ENCODE measurements at regions not wholly inside any gene's neighbourhood (a gene's known extent, or its start where the extent isn't known, plus 50 kb on each side); places are given as distances from the start of the nearest gene placed in this dataset.

DNA sequence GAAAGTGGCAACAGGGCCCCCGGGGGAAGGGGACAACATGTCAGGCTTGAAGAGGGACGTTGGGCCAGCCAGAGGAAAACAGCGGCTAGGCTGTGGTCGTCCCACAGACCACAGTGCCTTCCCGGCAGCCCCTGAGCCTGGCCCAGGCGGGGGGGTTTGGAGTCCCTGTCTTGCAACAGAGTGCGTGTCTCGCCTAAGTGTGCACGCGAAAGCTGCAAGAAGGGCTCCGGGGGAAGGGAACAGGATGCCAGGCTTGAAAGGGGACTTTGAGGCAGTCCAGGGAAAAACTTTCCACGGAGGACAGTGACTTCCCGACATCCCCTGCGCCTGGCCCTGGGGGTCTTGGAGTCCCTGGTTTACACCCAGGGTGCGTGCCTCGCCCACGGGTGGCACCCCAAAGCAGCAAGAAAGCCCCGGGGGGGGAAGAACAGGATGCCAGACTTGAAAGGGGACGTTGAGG, 157.5 kb upstream of the ALG10B start:
- no peak overlapping the region for H3K4me3 ChIP-seq (replicated peaks in 1 of 3; ENCODE audit: insufficient read depth in 1 of 3, low read depth in 1 of 3, low read length in 3 of 3)
- FAIRE-seq (no peak), DNase-seq (ENCODE audit: low read depth, low spot score) (no peak)
- POLR2A ChIA-PET = no interaction called here
- H4K20me1 ChIP-seq (replicated peaks; ENCODE audit: control insufficient read depth, extremely low read depth, insufficient read depth, low read length) = no peaks in the 10 kb centered on the region
- H3K4me1 ChIP-seq (ENCODE audit: control insufficient read depth, extremely low read depth, insufficient read depth, low read length) = no peaks in the 10 kb centered on the region
- CTCF ChIA-PET = no interaction called here
- no peaks in the 10 kb centered on the region for H3K9me1 ChIP-seq (replicated peaks; ENCODE audit: control insufficient read depth, extremely low read depth, insufficient read depth, low read length)
- TF ChIP-seq FOS (IDR thresholded peaks at IDR 0.05; ENCODE audit: borderline replicate concordance, insufficient read depth, low read length) = no peak
- no peak for TF ChIP-seq EZH2 (IDR thresholded peaks at IDR 0.05; ENCODE audit: borderline replicate concordance, low read depth, low read length, severe bottlenecking)
- no peak for TF ChIP-seq JUN (IDR thresholded peaks at IDR 0.05; ENCODE audit: borderline replicate concordance, insufficient read depth, insufficient read length, low read depth)
- TF ChIP-seq, protein P1, sequence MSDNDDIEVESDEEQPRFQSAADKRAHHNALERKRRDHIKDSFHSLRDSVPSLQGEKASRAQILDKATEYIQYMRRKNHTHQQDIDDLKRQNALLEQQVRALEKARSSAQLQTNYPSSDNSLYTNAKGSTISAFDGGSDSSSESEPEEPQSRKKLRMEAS (IDR thresholded peaks at IDR 0.05; ENCODE audit: insufficient read depth, insufficient read length) = no peak
- no peak for TF ChIP-seq MYC (IDR thresholded peaks at IDR 0.05; ENCODE audit: low read depth, low read length)
- no peak for TF ChIP-seq GATA2 (IDR thresholded peaks at IDR 0.05; ENCODE audit: insufficient read depth, insufficient read length, low read depth, low read length)
- TF ChIP-seq, protein P2, sequence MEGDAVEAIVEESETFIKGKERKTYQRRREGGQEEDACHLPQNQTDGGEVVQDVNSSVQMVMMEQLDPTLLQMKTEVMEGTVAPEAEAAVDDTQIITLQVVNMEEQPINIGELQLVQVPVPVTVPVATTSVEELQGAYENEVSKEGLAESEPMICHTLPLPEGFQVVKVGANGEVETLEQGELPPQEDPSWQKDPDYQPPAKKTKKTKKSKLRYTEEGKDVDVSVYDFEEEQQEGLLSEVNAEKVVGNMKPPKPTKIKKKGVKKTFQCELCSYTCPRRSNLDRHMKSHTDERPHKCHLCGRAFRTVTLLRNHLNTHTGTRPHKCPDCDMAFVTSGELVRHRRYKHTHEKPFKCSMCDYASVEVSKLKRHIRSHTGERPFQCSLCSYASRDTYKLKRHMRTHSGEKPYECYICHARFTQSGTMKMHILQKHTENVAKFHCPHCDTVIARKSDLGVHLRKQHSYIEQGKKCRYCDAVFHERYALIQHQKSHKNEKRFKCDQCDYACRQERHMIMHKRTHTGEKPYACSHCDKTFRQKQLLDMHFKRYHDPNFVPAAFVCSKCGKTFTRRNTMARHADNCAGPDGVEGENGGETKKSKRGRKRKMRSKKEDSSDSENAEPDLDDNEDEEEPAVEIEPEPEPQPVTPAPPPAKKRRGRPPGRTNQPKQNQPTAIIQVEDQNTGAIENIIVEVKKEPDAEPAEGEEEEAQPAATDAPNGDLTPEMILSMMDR (IDR thresholded peaks at IDR 0.05; ENCODE audit: extremely low read depth in 1 of 2, insufficient read depth in 1 of 2, low read depth in 1 of 2, low read length in 2 of 2) = no peak
- TF ChIP-seq POLR2A (IDR thresholded peaks at IDR 0.05; ENCODE audit: low read depth, low read length) = no peak
- no peak for TF ChIP-seq POLR2AphosphoS5 (IDR thresholded peaks at IDR 0.05; ENCODE audit: insufficient read depth, low read depth, low read length)
- H3K27me3 ChIP-seq (ENCODE audit: control insufficient read depth in 2 of 2, insufficient read depth in 2 of 2, low read length in 2 of 2) = no peaks in the 10 kb centered on the region
- no peak overlapping the region for H3K9ac ChIP-seq (replicated peaks; ENCODE audit: extremely low read depth, insufficient read depth, low read length)
- dilution Hi-C loops (cut with MboI; ENCODE audit: extremely low pct_ligation_motif_present, low sequenced_read_pairs) = no loop called here
- H2AFZ ChIP-seq (ENCODE audit: low read depth, low read length) = no peak overlapping the region
- intact Hi-C loops (cut with micrococcal nuclease) = no loop called here
- H3K9me3 ChIP-seq (replicated peaks; ENCODE audit: control insufficient read depth, insufficient read depth, low read length) = peaks cover 5% of the 10 kb centered on the region
- H3K27ac ChIP-seq (ENCODE audit: insufficient read depth, low read depth, low read length) = no peak overlapping the region
- H3K4me2 ChIP-seq (ENCODE audit: insufficient read depth, low read length) = no peak overlapping the region
- no peaks in the 10 kb centered on the region for H3K36me3 ChIP-seq (ENCODE audit: control insufficient read depth in 2 of 2, extremely low read depth in 1 of 2, insufficient read depth in 2 of 2, low read length in 2 of 2)
- no peaks in the 10 kb centered on the region for H3K79me2 ChIP-seq (ENCODE audit: control insufficient read depth, insufficient read depth, low read length)
- BruUV-seq (replicated peaks) = no TSS peak
